C4-2B (cell line): ENCODE measurements at regions not wholly inside any gene's neighbourhood (a gene's known extent, or its start where the extent isn't known, plus 50 kb on each side); places are given as distances from the start of the nearest gene placed in this dataset.

ENCODE experiments used
- ZFX ChIP-seq: fragments of 450-650 bp; IDR thresholded peaks from 2 replicates; pipeline ENCODE4 v1.6.1; 2017
- TF ChIP-seq, protein P1 (sequence below): fragments of 450-650 bp; conservative IDR thresholded peaks from 2 replicates; pipeline ENCODE4 v1.5.1; 2017; ENCODE audit warnings: mild to moderate bottlenecking

DNA sequence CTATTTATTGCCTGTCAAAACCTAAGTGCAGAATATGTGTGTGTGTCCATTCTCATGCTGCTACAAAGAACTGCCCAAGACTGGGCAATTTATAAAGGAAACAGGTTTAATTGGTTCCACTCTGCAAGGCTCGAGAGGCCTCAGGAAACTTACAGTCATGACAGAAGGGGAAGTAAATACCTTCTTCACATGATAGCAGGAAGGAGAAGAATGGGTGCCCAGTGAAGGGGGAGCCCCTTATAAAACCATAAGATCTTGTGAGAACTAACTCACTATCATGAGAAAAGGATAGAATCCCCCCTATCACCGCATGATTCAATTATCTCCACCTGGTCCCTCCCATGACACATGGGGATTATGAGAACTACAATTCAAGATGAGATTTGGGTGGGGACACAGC lies 300.7 kb upstream of the SNX7 start:
- TF ChIP-seq, protein P1, sequence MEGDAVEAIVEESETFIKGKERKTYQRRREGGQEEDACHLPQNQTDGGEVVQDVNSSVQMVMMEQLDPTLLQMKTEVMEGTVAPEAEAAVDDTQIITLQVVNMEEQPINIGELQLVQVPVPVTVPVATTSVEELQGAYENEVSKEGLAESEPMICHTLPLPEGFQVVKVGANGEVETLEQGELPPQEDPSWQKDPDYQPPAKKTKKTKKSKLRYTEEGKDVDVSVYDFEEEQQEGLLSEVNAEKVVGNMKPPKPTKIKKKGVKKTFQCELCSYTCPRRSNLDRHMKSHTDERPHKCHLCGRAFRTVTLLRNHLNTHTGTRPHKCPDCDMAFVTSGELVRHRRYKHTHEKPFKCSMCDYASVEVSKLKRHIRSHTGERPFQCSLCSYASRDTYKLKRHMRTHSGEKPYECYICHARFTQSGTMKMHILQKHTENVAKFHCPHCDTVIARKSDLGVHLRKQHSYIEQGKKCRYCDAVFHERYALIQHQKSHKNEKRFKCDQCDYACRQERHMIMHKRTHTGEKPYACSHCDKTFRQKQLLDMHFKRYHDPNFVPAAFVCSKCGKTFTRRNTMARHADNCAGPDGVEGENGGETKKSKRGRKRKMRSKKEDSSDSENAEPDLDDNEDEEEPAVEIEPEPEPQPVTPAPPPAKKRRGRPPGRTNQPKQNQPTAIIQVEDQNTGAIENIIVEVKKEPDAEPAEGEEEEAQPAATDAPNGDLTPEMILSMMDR: no peak
- TF ChIP-seq ZFX: no peak
